ENCODE measurements at regions not wholly inside any gene's neighbourhood (a gene's known extent, or its start where the extent isn't known, plus 50 kb on each side); places are given as distances from the start of the nearest gene placed in this dataset.

- no peak for DNase-seq (ENCODE audit: low read depth)
- Histone ChIP-seq H3K36me3 (ENCODE audit: control insufficient read depth, insufficient read depth, low read length) (no peaks in the 10 kb centered on the region), H3K4me3 (ENCODE audit: low read depth, low read length) (no peak overlapping the region), H3K27me3 (ENCODE audit: control insufficient read depth, insufficient read depth, low read length) (no peaks in the 10 kb centered on the region)
- TF ChIP-seq, protein P1, sequence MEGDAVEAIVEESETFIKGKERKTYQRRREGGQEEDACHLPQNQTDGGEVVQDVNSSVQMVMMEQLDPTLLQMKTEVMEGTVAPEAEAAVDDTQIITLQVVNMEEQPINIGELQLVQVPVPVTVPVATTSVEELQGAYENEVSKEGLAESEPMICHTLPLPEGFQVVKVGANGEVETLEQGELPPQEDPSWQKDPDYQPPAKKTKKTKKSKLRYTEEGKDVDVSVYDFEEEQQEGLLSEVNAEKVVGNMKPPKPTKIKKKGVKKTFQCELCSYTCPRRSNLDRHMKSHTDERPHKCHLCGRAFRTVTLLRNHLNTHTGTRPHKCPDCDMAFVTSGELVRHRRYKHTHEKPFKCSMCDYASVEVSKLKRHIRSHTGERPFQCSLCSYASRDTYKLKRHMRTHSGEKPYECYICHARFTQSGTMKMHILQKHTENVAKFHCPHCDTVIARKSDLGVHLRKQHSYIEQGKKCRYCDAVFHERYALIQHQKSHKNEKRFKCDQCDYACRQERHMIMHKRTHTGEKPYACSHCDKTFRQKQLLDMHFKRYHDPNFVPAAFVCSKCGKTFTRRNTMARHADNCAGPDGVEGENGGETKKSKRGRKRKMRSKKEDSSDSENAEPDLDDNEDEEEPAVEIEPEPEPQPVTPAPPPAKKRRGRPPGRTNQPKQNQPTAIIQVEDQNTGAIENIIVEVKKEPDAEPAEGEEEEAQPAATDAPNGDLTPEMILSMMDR (IDR thresholded peaks at IDR 0.05; ENCODE audit: insufficient read depth, low read length, poor library complexity, severe bottlenecking) = no peak
These were observed 272.2 kb upstream of the NPVF start for GRCh38 chr7:25500393-25500921.

DNA sequence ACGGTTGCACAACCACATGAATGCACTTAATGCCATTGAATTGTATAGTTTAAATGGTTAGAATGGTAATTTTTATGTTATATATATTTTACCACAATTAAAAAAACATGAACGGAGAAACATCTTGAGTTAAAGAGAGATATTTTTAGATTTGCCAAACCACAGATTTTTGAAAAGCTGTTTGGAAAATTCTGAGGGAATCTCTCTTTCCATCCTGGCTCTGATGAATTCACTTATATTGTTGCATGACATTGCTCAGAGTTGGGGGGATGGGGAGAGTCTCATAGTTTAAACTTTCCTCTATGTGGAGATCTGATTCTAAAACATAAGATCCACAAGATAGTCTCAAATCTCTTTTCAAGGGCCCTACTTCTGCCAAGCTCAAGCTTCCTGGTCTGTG lies 275.0 kb upstream of the NPVF start:
- TF ChIP-seq, protein P1 (IDR thresholded peaks at IDR 0.05; ENCODE audit: insufficient read depth, low read length, poor library complexity, severe bottlenecking) = no peak
- H3K27me3 ChIP-seq (ENCODE audit: control insufficient read depth, insufficient read depth, low read length) = no peaks in the 10 kb centered on the region
- DNase-seq (ENCODE audit: low read depth) = no peak
- H3K36me3 ChIP-seq (ENCODE audit: control insufficient read depth, insufficient read depth, low read length) = no peaks in the 10 kb centered on the region
- H3K4me3 ChIP-seq (ENCODE audit: low read depth, low read length) = no peak overlapping the region

GRCh38 chr7:25512061-25512687 lies 283.9 kb upstream of the NPVF start:
- no peaks in the 10 kb centered on the region for H3K27me3 ChIP-seq (ENCODE audit: control insufficient read depth, insufficient read depth, low read length)
- no peaks in the 10 kb centered on the region for H3K36me3 ChIP-seq (ENCODE audit: control insufficient read depth, insufficient read depth, low read length)
- TF ChIP-seq, protein P1 (IDR thresholded peaks at IDR 0.05; ENCODE audit: insufficient read depth, low read length, poor library complexity, severe bottlenecking) = no peak
- no peak for DNase-seq (ENCODE audit: low read depth)
- H3K4me3 ChIP-seq (ENCODE audit: low read depth, low read length) = no peak overlapping the region

GRCh38 chr7:25515633-25516275 lies 287.5 kb upstream of the NPVF start:
- DNase-seq (ENCODE audit: low read depth) = no peak
- H3K36me3 ChIP-seq (ENCODE audit: control insufficient read depth, insufficient read depth, low read length) = no peaks in the 10 kb centered on the region
- TF ChIP-seq, protein P1 (IDR thresholded peaks at IDR 0.05; ENCODE audit: insufficient read depth, low read length, poor library complexity, severe bottlenecking) = no peak
- no peak overlapping the region for H3K4me3 ChIP-seq (ENCODE audit: low read depth, low read length)
- H3K27me3 ChIP-seq (ENCODE audit: control insufficient read depth, insufficient read depth, low read length) = no peaks in the 10 kb centered on the region

DNA sequence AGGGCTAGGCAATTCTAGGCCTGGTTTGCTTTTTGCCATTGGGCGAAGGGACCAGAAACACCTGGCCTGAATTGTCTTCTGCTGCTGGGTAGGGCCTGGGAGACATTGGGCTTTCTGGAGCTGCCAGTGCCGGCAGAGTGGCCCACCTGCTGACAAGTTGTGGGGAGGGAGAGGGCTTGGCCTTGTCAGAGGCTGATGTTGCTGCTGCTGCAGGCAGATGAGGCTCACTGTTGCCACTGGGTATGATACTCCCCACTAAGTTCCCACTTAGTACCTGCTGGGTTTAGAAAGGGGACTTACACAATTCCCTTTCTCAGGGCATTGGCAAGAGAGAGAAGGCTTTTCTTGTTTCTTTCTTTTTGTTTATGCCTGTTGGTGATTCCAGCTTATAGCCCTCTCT lies 289.6 kb upstream of the NPVF start:
- Histone ChIP-seq H3K36me3 (ENCODE audit: control insufficient read depth, insufficient read depth, low read length) (no peaks in the 10 kb centered on the region), H3K4me3 (ENCODE audit: low read depth, low read length) (no peak overlapping the region), H3K27me3 (ENCODE audit: control insufficient read depth, insufficient read depth, low read length) (no peaks in the 10 kb centered on the region)
- TF ChIP-seq, protein P1 (IDR thresholded peaks at IDR 0.05; ENCODE audit: insufficient read depth, low read length, poor library complexity, severe bottlenecking) = no peak
- DNase-seq (ENCODE audit: low read depth) = no peak
